SJCRH30 (cell line): ENCODE measurements at regions not wholly inside any gene's neighbourhood (a gene's known extent, or its start where the extent isn't known, plus 50 kb on each side); places are given as distances from the start of the nearest gene placed in this dataset.

Experiments
- DNase-seq, 2 experiments: peaks; one replicate each; pipeline ENCODE4 v3.0.0-alpha.2; 2015 to 2020
- H3K27ac ChIP-seq: fragments of 250-450 bp; sonication (Bioruptor Pico); 2 replicates; pipeline ENCODE4 v1.5.1; 2020; ENCODE audit warnings: mild to moderate bottlenecking, moderate library complexity
- H3K27me3 ChIP-seq: fragments of 250-450 bp; sonication (Bioruptor Pico); 2 replicates; pipeline ENCODE4 v1.5.1; 2020; ENCODE audit warnings: mild to moderate bottlenecking, moderate library complexity
- H3K36me3 ChIP-seq: fragments of 250-450 bp; sonication (Bioruptor Pico); 2 replicates; pipeline ENCODE4 v1.5.1; 2020; ENCODE audit warnings: mild to moderate bottlenecking, moderate library complexity
- H3K4me1 ChIP-seq: fragments of 250-450 bp; sonication (Bioruptor Pico); 2 replicates; pipeline ENCODE4 v1.5.1; 2020; ENCODE audit warnings: mild to moderate bottlenecking, moderate library complexity
- H3K4me3 ChIP-seq: fragments of 250-450 bp; sonication (Bioruptor Pico); 2 replicates; pipeline ENCODE4 v1.5.1; 2020; ENCODE audit warnings: mild to moderate bottlenecking, moderate library complexity
- H3K9me3 ChIP-seq: fragments of 250-450 bp; sonication (Bioruptor Pico); replicated peaks from 2 replicates; pipeline ENCODE4 v1.5.1; 2020; ENCODE audit warnings: mild to moderate bottlenecking, moderate library complexity

GRCh38 chr7:15845461-15845860, 159.0 kb upstream of the MEOX2 start:
- H3K4me3 ChIP-seq = no peak overlapping the region
- H3K36me3 ChIP-seq = no peaks in the 10 kb centered on the region
- no peaks in the 10 kb centered on the region for H3K27me3 ChIP-seq
- no peak for DNase-seq
- H3K4me1 ChIP-seq = peaks cover 16% of the 10 kb centered on the region
- H3K9me3 ChIP-seq = no peaks in the 10 kb centered on the region; the same call in 1 of the 2 replicates
- H3K27ac ChIP-seq = no peak overlapping the region

GRCh38 chr7:15839416-15840100, 153.1 kb upstream of the MEOX2 start:
- no peaks in the 10 kb centered on the region for H3K4me1 ChIP-seq
- no peaks in the 10 kb centered on the region for H3K9me3 ChIP-seq
- H3K27me3 ChIP-seq = no peaks in the 10 kb centered on the region
- DNase-seq = peak; percentile 66 to 70
- peak overlapping the region; percentile 57 for H3K27ac ChIP-seq
- H3K36me3 ChIP-seq = no peaks in the 10 kb centered on the region
- H3K4me3 ChIP-seq = peak overlapping the region; percentile 53

- Histone ChIP-seq H3K27ac (no peak overlapping the region), H3K36me3 (no peaks in the 10 kb centered on the region), H3K27me3 (no peaks in the 10 kb centered on the region), H3K4me3 (no peak overlapping the region), H3K9me3 (no peaks in the 10 kb centered on the region), H3K4me1 (peaks cover under 1% of the 10 kb centered on the region; the same call in 1 of the 2 replicates)
- no peak for DNase-seq
Measured at GRCh38 chr7:15838265-15838664, 151.8 kb upstream of the MEOX2 start.

- H3K27ac ChIP-seq = no peak overlapping the region
- peaks cover 9% of the 10 kb centered on the region for H3K4me1 ChIP-seq
- H3K4me3 ChIP-seq = no peak overlapping the region
- no peaks in the 10 kb centered on the region for H3K36me3 ChIP-seq
- no peaks in the 10 kb centered on the region for H3K27me3 ChIP-seq
- no peaks in the 10 kb centered on the region for H3K9me3 ChIP-seq
- no peak for DNase-seq
Measured at GRCh38 chr7:15837306-15837950, 150.9 kb upstream of the MEOX2 start.

GRCh38 chr7:15836651-15837050, 150.2 kb upstream of the MEOX2 start:
- H3K27me3 ChIP-seq = no peaks in the 10 kb centered on the region
- peaks cover 9% of the 10 kb centered on the region for H3K4me1 ChIP-seq
- no peaks in the 10 kb centered on the region for H3K36me3 ChIP-seq
- H3K27ac ChIP-seq = no peak overlapping the region
- H3K4me3 ChIP-seq = no peak overlapping the region
- no peak for DNase-seq
- H3K9me3 ChIP-seq = no peaks in the 10 kb centered on the region

GRCh38 chr7:15836041-15836440, 149.6 kb upstream of the MEOX2 start:
- no peak overlapping the region for H3K4me3 ChIP-seq
- DNase-seq = no peak
- H3K27me3 ChIP-seq = no peaks in the 10 kb centered on the region
- no peak overlapping the region for H3K27ac ChIP-seq
- H3K9me3 ChIP-seq = no peaks in the 10 kb centered on the region
- peaks cover 9% of the 10 kb centered on the region for H3K4me1 ChIP-seq
- H3K36me3 ChIP-seq = no peaks in the 10 kb centered on the region

- no peaks in the 10 kb centered on the region for H3K9me3 ChIP-seq
- no peaks in the 10 kb centered on the region for H3K36me3 ChIP-seq
- H3K27me3 ChIP-seq = no peaks in the 10 kb centered on the region
- peaks cover 10% of the 10 kb centered on the region for H3K4me1 ChIP-seq
- no peak overlapping the region for H3K4me3 ChIP-seq
- no peak overlapping the region for H3K27ac ChIP-seq
- no peak for DNase-seq
Measured at GRCh38 chr7:15834446-15834845, 148.0 kb upstream of the MEOX2 start.

- H3K36me3 ChIP-seq = no peaks in the 10 kb centered on the region
- H3K27ac ChIP-seq = no peak overlapping the region
- no peaks in the 10 kb centered on the region for H3K9me3 ChIP-seq
- H3K4me3 ChIP-seq = no peak overlapping the region
- H3K4me1 ChIP-seq = peaks cover 19% of the 10 kb centered on the region
- peak; percentile 70 to 77 for DNase-seq
- H3K27me3 ChIP-seq = no peaks in the 10 kb centered on the region
Measured at GRCh38 chr7:15832996-15833395, 146.5 kb upstream of the MEOX2 start.

GRCh38 chr7:15831606-15832005, 145.1 kb upstream of the MEOX2 start:
- no peak for DNase-seq
- Histone ChIP-seq H3K27me3 (no peaks in the 10 kb centered on the region), H3K4me1 (peaks cover 19% of the 10 kb centered on the region), H3K4me3 (no peak overlapping the region), H3K9me3 (no peaks in the 10 kb centered on the region), H3K36me3 (no peaks in the 10 kb centered on the region), H3K27ac (no peak overlapping the region)

GRCh38 chr7:15829691-15830090, 143.2 kb upstream of the MEOX2 start:
- Histone ChIP-seq H3K27me3 (no peaks in the 10 kb centered on the region), H3K4me3 (no peak overlapping the region), H3K36me3 (no peaks in the 10 kb centered on the region), H3K27ac (no peak overlapping the region), H3K9me3 (no peaks in the 10 kb centered on the region), H3K4me1 (peaks cover 19% of the 10 kb centered on the region)
- DNase-seq = no peak

- Histone ChIP-seq H3K9me3 (no peaks in the 10 kb centered on the region), H3K36me3 (no peaks in the 10 kb centered on the region), H3K27me3 (no peaks in the 10 kb centered on the region), H3K4me3 (no peak overlapping the region), H3K27ac (no peak overlapping the region), H3K4me1 (peaks cover 19% of the 10 kb centered on the region)
- DNase-seq = peak; percentile 17 to 47
Measured at GRCh38 chr7:15828881-15829280, 142.4 kb upstream of the MEOX2 start.

- no peaks in the 10 kb centered on the region for H3K4me1 ChIP-seq
- no peak for DNase-seq
- H3K9me3 ChIP-seq = no peaks in the 10 kb centered on the region; the same call in 1 of the 2 replicates
- no peak overlapping the region for H3K4me3 ChIP-seq
- H3K36me3 ChIP-seq = no peaks in the 10 kb centered on the region
- no peak overlapping the region for H3K27ac ChIP-seq
- no peaks in the 10 kb centered on the region for H3K27me3 ChIP-seq
Measured at GRCh38 chr7:15821484-15822427, 135.3 kb upstream of the MEOX2 start.

- no peaks in the 10 kb centered on the region for H3K4me1 ChIP-seq
- no peak overlapping the region for H3K27ac ChIP-seq
- H3K36me3 ChIP-seq = no peaks in the 10 kb centered on the region
- no peak overlapping the region for H3K4me3 ChIP-seq
- DNase-seq = no peak
- no peaks in the 10 kb centered on the region; the same call in 1 of the 2 replicates for H3K9me3 ChIP-seq
- no peaks in the 10 kb centered on the region for H3K27me3 ChIP-seq
Measured at GRCh38 chr7:15820319-15820718, 133.8 kb upstream of the MEOX2 start.

GRCh38 chr7:15816835-15817426, 130.4 kb upstream of the MEOX2 start:
- H3K36me3 ChIP-seq = no peaks in the 10 kb centered on the region
- no peaks in the 10 kb centered on the region for H3K27me3 ChIP-seq
- no peak overlapping the region for H3K27ac ChIP-seq
- DNase-seq = no peak
- no peaks in the 10 kb centered on the region for H3K4me1 ChIP-seq
- H3K4me3 ChIP-seq = no peak overlapping the region
- no peaks in the 10 kb centered on the region; the same call in 1 of the 2 replicates for H3K9me3 ChIP-seq
